HG03175 (cell line): ENCODE measurements at regions not wholly inside any gene's neighbourhood (a gene's known extent, or its start where the extent isn't known, plus 50 kb on each side); places are given as distances from the start of the nearest gene placed in this dataset.
"Not testable (repeated sequence)": the region's sequence is repeated elsewhere in the genome, so short reads cannot be mapped to it uniquely, and the experiment has no call there.

Experiments
- ATAC-seq: cut with Tn5 transposase; IDR thresholded peaks from one replicate; pipeline ENCODE4 v1.9.1; 2021; ENCODE audit warnings: mild to moderate bottlenecking, moderate library complexity; ENCODE audit not compliant: unreplicated experiment

DNA sequence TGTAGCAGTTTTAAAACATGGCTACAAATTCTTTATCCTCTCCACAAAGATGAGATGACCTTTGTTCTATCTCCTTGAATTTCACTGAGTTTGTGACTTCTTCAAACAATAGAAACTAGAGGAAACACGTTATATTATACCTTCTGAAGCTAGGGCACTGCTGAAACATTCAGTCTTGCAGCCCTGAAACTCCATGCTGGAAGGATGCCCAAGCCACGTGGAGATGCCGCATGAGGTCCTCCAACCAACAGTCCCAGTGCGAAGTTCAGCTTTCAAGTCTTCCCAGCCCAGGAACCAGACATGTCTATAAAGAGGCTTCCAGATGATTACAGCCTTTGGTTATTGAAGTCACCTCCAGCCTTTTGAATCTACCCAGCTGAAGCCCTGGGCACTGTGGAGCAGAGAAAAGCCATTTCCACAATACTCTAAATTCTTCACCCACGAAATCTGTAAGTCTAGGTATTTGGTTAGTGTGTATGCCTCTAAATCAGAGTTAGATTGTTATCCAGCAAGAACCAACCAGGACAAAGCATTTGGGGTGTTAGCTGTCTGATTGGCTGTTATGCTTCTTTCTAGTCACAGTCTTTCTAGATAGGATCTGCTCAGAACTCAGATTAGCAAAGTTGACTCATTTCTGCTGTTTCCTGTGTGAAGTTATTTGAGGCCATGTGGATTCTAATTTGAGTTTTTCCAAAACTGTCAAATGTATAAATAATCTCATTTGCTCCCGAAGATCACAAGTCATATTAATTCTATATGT, 186.5 kb upstream of the TMEM72 start:
- ATAC-seq, result peak; percentile 53

DNA sequence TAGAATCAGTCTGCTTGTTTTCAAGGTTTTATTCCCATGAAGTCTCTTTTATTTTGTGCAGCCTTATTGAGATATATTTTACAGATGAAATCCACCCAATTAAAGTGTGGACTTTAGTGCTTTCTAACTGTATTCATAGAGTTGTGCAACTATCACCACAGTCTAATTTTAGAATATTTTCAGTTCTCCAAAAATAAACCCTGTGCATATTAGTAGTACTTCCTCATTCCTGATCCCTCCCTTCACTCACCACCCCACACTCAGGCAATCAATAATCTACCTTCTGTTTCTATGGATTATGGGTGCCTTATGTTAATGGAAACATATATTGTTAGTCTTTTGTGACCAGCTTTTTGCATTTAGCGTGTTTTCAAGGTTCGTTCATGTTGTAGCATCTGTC, 185.7 kb upstream of the TMEM72 start:
- ATAC-seq, result peak; percentile 83

DNA sequence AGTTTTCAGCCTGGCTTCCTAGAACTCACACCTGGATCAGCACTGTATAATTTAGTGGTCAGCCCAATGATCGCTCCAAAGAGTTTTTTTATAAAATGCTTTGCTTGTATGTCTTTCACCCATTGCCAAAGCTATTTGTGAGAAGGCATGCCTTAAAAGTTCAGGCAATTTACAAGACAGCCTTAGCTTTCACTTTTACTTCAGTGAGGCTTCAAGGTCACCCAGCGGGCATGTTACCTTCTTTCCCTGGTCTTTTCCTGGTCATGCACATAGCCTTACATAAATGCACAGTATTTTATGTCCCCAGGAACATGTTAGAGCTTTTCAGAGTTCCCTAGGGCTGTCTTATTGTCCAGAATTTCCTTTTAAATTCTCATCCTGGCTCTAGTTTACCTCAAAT, 179.9 kb upstream of the TMEM72 start:
- no peak for ATAC-seq

DNA sequence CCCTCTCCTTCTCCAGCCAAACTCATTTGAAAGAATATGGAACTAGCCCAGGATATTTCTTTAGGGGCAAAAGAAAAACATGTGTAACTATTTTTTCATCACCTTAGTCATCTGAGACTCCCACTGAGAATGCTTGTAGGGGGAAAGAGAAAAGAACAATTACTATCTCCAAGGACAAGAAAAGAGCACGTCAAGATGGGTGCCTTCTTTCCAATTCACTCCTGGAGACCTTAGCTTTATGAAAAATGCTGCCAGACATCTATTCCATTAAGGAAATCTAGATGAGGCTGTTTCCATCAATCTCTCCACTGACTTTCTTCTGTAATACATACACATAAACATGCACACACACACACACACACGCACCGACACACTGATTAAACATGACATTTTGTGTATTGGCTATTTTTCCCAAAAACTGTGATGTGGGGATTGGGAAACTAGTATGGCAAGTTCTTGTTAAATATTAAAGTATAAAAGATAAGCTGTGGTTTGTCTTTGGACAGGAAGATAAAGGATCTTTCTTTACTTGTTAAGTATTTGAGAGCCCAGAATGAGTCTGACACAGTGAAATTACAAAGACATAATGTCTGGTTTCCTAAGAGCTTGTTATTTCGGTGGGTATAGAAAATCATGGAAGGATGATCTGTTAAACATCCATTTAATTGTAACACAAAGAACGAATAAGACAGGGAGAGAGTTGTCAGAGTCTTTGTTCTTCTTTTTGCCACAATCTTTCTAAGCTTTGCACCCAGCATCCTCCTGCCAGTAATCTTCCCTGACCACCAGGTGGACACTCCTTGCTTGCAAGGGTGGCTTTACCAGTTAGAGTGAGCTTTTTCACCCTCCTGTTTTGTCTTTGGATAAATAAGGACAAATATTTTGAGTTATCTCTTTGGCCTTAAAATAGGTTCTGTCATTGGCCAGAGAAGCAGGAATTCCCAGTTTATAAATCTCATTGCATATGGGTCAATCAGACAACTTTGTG, 177.3 kb upstream of the TMEM72 start:
- ATAC-seq, result no peak

DNA sequence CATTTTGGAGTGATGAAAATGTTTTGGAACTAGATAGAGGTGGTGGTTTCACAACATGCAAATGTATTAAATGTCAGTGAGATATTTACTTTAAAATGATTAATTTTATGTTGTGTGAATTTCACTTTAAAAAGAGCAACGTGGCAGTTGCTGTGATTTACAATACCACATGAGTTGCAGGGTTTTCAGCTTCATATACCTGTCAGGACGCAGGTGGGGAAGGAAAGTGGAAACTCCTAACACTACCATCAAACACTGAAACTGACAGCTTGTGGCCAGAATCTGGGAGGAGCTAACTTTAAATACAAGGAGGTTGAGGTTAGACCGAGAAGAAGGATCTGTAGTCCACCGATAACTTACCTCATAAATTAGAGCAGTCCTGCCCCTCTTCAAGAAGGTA, 168.9 kb upstream of the TMEM72 start:
- no peak for ATAC-seq

DNA sequence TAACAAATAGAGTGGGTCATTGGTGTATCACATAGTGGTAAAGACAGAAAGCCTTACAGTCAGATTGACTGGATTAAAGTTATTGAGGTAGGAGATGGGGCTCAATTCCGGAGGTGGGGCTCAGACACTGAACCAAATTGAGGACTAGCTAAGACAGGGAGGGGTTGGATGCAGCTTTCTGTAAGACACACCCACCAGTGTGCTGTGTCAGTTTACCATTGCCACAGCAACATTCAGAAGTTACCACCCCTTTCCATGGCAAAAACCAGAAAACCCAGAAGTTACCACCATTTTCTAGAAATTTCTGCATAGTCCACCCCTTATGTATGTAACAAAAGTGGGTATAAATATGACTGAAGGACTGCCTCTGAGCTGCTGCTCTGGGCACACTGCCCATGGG, 167.6 kb upstream of the TMEM72 start:
- ATAC-seq, result no peak

DNA sequence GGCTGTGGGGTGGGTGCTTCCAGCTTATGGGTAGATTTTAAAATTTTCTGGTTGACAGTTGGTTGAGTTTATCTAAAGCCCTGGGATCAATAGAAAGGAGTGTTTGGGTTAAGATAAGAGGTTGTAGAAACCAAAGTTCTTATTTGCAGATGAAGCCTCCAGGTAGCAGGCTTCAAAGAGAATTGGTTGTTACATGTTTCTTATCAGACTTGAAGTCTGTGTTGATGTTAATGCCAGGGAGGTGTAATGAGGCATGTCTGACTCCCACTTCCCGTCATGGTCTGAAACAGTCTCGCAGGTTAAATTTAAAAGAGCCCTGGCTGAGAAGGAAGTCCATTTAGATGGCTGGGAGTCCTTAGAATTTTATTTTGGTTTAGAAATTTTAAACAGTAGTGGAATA, 165.2 kb upstream of the TMEM72 start:
- no peak for ATAC-seq

DNA sequence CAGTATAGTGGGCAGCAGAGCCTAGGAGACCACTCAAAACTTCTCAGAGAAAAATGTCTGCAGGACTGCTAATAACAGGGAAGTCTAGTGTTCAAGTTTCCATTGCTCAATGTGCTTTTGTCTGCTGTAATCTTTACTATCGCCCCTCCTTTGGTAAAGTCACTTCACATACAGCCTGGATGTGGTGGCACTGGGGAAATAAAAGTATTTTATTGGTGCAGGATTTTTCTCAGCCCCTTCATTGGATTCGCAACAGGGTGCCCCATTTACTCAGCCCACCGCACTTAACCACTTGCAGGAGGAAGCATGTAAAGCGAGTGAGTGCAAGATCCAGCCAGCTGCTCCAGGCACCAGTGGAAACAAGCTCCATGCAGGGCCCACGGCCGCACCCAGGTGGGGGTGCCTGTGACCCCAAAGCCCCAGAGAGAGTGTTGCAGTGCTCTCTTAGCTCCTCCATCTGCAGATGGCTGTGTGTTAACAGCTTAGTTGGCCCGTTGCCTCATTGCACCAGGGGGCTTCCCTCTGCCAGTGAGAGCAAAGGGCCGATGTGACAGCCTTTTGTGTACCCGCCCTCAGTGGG, 163.5 kb upstream of the TMEM72 start:
- no peak for ATAC-seq

DNA sequence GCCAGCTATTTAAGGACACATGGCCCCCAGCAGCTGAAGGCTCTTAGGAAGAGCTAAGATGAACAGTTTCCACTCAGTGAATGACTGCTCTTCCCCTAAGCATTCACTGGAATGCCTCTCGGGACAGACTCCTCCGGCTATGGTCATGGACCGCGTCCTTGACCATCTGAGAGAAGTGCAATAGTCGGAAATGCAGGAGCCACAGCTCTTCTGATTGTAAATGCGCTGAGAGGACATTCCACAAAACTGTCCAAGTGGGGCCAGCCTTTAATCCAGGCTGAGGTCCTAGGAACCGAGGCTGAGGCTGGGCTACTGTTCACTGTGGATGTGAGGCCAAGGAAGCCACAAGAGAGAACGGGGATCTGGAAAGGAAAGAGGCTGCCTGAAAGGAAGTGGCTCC, 162.0 kb upstream of the TMEM72 start:
- no peak for ATAC-seq

DNA sequence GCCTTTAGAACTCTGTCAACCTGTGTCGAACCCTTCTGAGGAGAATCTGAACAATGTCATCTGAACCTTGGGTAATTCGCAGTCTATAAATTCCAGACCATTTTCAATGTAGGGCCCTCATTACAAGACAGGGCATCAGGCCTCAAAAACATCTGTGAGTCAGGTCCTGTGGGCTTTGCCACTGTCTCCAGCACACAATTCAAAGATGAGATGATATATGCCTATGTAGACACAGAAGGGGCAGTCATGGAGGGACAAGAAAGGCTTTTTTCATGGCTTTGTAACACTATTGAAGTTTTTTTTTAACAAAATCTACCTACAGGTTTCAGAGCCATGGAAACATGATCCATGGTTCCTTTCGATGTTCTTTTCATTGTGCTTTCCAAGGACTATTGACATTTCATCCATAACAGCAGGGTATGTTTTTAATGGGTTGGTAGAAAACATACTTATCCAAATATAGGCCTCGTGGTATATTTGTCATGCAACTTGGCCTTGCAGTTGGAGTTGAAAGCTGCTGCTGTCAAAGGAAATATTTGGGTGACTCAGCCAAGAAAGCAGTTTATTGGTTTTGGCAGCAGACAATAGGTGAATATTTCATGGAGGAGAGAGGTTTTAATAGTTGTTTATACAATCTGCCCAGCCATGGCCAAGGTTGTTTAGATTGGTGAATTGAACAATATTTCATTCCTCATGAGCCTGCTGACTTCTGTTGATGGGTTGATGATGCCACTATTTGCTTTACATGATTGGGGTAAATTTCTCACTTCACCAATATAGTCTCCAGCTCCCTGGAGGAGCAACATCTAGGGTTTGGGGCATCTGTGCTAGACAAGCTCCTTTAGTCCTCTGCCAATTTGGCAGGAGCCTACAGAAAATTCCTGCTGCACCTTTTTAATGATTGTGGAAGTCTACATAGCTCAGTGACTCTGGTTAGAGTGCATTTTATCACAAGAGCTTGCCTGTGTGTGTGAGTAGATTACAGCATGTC, 158.4 kb upstream of the TMEM72 start:
- ATAC-seq, result no peak

DNA sequence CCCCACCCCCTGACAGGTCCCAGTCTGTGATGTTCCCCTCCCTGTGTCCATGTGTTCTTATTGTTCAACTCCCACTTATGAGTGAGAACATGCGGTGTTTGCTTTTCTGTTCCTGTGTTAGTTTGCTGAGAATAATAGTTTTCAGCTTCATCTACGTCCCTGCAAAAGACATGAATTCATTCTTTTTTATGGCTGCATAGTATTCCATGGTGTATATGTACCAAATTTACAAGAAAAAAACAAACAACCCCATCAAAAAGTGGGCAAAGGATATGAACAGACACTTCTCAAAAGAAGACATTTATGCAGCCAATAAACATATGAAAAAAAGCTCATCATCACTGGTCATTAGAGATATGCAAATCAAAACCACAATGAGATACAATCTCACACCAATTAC, 156.8 kb upstream of the TMEM72 start:
- not testable (repeated sequence) for ATAC-seq

DNA sequence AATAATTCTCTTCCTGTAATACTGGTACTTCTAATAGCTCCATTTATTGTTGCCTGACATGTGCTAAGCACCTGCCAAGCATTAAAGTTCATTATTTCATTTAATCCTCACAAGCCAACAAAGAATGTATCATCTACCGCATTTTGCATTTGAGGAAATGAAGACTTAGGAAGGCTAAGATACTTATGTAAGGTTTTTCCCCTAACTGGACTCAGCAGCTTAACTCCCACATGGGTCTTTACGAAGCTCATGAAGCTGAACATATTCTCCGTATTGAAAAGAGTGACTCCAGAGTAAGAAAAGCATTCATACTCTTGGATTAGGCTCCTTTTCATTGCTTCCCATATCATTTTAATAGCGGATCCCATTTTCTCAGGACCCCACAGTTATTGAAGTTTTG, 155.7 kb upstream of the TMEM72 start:
- ATAC-seq, result no peak

DNA sequence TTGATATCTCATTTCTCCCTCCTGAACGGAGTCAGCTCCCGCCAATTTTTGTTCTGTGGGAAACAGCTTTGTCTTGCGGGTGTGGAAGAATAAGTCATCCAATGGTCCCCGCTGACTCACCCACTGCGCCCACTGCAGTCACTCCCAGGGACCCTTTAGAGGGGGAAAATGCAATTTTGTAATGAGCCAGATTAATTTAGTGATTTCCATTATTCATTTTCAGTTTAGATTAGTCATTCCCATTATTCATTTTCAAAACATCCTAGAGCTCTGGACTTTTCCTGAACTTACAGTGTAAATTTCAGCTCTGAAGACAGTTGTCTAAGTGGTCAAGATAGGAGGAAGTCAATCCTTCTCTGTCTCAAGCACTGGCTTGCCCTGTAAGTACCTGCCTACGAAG, 154.9 kb upstream of the TMEM72 start:
- ATAC-seq, result no peak

DNA sequence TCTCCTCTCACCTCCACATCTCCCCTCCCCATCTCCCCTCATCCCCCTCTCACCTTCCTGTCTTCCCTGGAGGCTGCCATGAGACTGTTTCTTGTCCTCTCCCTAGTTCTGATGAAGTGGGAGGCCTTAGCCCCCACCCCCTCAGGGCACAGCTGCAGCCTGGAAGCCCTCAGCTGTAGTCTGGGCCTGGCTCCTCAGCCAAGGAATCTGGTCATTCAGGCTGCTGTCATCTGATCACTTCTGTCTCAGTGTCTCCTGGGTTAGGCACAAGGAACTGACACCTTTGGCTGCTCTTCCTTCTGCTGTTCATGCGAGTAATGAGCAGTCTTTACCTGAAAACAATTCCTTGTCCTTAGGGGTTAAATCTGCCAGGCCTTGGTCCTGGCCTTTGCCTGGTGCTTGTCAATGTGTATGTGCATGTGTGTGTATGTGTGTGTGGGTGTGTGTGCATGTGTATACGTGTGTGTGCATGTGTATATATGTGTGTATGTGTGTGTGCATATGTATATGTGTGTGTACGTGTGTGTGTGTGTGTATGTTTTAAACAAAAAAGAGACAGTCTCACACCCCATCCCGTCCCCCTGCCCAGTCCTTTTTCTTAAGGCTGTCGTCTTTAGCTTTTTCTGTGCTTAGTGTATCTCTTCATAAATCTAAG, 153.5 kb upstream of the TMEM72 start:
- ATAC-seq, result no peak

DNA sequence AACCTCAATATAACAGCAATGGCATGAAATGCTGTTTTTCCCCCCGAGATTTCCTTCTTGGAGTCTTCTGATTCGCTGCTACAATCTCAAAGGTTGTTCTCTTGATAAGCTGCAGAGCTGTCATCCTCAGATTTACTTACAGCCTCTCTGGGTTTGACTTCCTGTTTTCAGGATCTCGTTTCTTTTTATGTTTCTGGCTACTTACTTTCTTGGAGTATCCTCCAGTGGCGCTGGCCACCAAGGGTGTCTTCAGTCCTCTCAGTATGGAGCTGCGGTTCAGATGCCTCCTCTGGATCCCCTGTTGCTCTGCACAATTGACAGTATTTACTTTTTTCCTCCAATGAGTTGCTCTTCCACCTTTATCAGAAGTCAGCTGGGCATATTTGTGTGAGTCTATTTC, 152.0 kb upstream of the TMEM72 start:
- no peak for ATAC-seq

DNA sequence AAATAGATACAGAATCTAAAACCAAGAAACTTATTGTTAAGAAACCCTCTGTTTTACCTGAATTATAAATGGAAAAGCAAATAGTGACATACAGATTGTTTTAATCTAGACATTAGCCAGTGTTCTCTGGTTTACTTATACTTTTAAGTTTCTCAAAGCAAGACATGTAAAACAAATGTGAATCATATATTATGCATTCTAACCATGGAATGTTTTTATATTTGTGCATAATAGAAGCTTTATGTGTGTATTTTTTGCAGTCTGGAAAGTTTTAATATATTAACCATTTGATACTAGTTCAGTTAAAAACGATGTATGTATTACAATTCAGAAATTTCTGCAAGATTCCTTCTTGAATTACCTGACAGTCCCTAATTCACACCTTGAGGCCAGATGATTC, 150.6 kb upstream of the TMEM72 start:
- no peak for ATAC-seq

DNA sequence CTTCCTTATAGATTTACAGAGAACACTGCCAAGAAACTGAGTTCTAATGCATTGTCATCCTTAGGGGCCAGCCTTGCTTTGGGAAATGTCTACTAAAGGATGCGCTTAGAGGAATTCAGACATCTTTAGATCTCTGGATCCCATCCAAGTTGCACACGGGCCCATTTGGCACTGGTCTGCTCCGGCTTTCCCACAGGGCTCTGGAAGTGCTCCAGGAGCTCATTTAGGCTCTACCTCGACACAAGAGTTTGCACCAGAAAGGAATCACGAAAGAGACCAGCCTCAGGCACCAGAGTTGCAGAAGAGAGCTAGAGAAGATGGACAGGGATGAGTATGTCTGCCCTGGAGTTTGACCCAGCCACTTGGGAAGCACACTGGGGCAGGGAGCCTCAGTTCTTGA, 150.1 kb upstream of the TMEM72 start:
- ATAC-seq, result no peak

DNA sequence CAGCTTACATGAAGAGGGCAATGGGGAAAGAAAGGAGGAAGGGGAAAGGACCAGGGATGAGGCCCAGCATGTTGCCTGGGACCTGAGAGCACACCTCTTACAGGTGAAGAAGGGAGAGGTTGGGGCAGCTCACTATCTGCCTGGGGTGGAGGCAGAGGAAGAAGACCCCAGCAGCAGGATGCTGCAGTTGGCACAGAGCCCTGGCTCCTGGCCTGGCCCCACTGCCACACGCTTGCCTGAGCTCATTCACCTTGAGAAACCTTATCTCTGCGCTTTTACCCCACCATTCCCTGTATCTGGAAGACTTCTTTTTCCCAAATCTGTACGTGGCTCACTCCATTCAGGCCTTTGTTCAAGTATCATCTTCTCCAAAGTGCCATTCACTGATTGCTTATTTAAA, 147.8 kb upstream of the TMEM72 start:
- ATAC-seq, result no peak

DNA sequence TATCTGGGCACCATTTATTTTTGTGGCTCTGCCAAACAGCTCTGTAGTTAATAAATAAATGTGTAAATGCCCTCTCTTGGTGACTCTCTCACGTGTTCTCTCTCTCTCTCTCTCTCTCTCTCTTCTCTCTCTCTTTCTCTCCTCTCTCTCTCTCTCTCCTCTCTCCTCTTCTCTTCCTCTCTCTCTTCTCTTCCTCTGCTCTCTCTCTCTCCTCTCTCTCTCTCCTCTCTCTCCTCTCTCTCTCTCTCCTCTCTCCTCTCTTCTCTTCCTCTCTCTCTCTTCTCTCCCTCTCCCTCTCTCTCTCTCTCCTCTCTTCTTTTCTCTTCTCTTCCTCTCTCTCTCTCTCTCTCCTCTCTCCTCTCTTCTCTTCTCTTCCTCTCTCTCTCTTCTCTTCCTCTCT, 145.8 kb upstream of the TMEM72 start:
- no peak for ATAC-seq

DNA sequence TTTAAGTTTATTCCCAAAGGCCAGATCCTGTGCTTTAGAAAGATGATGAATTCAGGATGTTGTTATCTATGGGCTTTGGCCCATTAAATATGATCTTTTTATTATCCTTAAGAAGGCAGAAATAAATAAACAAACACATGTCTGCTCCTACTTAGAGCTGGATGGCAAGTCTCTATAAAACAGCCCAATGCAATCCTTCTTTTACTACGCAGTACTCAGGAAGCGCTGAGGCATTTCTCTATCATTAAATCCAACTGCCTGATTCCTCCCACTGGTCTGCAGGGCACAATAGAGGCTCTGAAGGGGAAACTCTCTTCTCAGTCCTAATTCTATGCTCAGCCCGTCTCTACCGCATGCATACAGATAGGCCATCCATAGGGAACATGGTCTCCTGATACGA, 144.5 kb upstream of the TMEM72 start:
- ATAC-seq, result no peak
